HG03025 (cell line): ENCODE measurements at regions not wholly inside any gene's neighbourhood (a gene's known extent, or its start where the extent isn't known, plus 50 kb on each side); places are given as distances from the start of the nearest gene placed in this dataset.
"Not testable (repeated sequence)": the region's sequence is repeated elsewhere in the genome, so short reads cannot be mapped to it uniquely, and the experiment has no call there.

Experiments
- ATAC-seq: cut with Tn5 transposase; IDR thresholded peaks from one replicate; pipeline ENCODE4 v1.9.1; 2021; ENCODE audit warnings: mild to moderate bottlenecking, moderate library complexity; ENCODE audit not compliant: unreplicated experiment, low FRiP score

GRCh38 chr6:134745192-134745591, 204.7 kb downstream of the ALDH8A1 start:
- ATAC-seq = not testable (repeated sequence)

GRCh38 chr6:134744301-134744700, 205.6 kb downstream of the ALDH8A1 start:
- ATAC-seq = no peak

DNA sequence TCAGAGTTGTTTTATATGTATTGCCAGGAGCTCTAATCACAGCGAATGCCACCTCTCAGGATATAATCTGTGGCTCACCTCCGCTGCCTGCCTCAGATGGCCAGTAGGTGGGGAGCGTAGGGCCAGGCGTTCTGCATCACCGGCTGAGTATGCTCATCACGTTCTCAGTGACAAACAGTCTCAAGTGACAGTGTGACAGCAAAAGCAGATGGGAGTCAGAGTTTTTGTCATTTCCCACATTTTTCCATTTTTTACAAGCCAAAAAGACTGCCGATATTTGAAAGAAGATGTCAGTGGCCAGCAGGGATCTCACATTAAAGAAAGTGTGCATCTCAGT, 208.7 kb downstream of the ALDH8A1 start:
- no peak for ATAC-seq

DNA sequence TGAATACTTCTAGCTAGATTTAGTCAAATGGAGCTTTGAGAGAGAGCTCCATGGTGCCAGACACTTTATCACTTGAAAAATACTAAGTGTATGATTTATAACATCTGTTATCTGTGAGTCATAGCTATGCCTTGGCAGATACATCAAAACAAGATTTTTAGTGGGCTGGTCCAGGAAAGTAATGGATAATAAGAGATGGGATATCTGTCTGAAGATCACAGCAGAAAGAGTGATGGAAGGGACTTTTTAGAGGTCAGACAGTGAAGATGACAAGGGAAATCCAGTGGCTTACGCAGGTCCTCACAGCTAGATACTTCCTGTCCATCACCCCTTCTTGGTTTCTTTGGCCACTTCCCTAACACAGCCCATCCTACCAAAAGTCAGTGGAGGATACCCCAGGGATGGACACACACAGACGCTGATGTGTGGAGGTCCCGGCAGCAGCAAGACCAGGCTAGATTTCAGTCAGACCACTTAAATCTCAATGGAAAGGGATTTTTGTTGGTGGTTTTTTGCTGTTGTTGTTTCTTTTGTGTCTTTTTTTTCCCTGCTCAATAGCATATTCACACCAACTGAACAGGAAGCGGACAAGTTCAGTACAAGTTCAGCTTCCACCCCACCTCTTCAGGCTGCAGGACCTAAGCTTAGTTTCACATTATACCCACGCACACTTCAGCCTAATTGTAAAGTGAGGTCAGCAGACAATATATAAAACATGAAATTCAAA, 209.3 kb downstream of the ALDH8A1 start:
- ATAC-seq = no peak

DNA sequence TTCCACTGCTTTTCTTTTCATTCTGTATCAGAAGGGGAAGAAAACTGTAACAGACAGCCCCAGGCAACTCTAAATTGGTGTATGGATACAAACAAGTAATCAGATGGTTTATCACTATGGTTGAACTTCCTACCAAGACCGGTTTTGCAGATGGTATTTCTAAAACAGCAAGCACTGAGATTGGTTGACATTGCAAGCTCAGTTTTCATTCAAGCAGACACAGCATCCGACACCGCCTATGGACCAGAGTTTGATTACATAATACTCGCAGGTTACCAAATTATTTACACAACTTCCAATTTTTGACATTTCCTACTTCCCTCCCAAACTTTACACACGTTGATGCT, 209.9 kb downstream of the ALDH8A1 start:
- no peak for ATAC-seq

DNA sequence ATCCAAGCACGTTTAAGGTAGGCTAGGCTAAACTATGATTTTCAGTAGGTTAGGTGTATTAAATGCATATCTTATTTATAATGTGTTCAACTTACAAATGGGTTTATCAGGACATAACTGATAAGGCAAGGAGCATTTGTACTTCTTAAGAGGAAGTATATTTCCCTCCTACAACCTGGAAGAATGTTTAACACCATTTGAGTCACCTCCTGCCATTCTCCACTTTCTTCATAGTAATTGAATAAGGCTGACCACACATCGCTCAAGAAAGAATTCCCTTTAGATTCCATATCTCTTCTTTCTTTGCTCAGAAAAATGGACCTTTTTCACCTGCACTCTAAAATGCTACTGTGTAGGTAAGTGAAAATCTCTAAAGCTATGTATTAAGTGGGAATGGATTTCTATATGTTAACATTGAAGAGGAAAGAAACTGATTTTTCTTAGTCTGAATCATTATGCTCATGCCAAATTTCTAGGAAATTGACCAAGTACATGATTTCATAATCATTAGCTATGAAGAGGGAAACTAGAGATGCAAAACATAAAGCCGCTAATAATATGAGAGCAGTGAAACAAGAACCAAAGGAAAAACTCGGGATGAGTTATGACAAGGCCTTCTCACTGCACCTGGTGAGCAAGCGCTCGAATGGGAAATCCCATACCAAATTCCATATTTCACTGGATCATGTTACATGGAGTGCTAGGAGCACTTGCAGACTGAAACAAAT, 210.4 kb downstream of the ALDH8A1 start:
- no peak for ATAC-seq

DNA sequence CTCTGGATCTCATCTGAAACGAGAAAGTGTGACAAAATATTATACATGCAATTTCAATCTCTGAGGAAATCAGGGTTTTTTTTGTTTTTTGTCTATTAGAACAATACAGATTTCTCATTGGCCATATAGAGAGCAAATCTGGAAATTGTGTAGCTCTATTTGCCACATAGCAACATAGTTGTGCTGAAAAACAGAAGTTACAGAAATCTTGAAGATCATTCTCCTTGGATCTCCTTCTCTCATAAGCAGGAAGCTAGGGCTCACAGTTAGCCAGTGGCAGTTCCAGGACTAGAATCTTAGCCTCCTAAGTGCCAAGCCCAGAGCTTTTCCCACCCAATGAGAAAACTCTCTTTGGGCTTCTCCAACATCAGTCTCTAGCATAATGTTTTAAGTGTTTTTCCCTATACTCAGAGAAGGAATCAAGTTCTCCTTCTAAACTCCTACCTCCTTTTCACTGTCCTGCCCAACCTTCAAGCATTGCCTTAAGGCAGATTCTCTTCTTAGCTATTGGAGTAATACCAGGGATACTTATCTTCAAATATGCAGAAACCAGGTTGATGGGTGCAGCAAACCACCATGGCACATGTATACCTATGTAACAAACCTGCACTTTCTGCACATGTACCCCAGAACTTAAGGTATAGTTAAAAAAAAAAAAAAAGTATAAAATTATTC, 211.6 kb downstream of the ALDH8A1 start:
- ATAC-seq = no peak

GRCh38 chr6:134735461-134735860, 214.4 kb downstream of the ALDH8A1 start:
- no peak for ATAC-seq

- ATAC-seq = no peak
Observed at GRCh38 chr6:134734312-134734869, 215.5 kb downstream of the ALDH8A1 start.

- no peak for ATAC-seq
Observed at GRCh38 chr6:134733801-134734200, 216.1 kb downstream of the ALDH8A1 start.

GRCh38 chr6:134732763-134733162, 217.1 kb downstream of the ALDH8A1 start:
- ATAC-seq = no peak

- no peak for ATAC-seq
Observed at GRCh38 chr6:134731615-134732014, 218.3 kb downstream of the ALDH8A1 start.

DNA sequence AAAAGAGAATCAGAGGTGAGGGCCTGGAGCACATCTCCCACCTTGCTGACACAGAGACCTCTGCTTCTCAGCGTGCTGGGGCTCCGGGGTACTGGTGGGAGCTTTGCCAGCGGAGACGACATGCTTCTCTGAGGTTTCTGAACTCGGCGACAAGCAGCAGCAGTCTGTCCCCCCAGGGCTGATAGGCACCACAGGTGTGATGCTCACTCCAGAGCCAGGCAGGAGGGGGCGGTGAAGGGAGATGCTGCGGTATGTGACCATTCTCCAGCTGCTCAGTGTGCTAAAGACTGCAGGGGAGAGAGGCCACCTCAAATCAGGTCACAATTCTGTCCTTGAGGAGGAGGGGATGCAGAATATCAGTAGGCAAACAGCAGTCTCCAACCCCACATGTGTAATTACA, 219.9 kb downstream of the ALDH8A1 start:
- no peak for ATAC-seq

GRCh38 chr6:134729561-134729960, 220.3 kb downstream of the ALDH8A1 start:
- ATAC-seq = no peak

GRCh38 chr6:134727081-134727480, 222.8 kb downstream of the ALDH8A1 start:
- ATAC-seq = no peak

DNA sequence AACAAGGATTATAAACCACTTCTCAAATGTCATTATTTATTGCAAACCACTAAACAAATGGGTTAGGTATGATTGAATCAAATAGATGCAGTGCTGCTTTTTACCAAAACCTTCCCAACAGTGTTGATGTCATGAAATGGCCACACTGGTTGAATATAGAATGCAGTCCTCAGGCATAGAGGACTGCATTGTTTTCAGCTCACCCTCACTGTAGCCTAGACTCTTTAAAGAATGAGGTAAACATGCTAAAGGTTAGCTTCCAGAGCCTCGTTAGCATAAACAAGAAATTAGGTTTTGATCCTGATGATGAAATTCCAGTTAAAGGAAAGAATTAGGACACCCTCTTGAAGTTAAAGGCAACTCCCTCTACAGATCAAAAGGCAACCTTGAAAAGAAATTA, 224.3 kb downstream of the ALDH8A1 start:
- ATAC-seq = no peak

DNA sequence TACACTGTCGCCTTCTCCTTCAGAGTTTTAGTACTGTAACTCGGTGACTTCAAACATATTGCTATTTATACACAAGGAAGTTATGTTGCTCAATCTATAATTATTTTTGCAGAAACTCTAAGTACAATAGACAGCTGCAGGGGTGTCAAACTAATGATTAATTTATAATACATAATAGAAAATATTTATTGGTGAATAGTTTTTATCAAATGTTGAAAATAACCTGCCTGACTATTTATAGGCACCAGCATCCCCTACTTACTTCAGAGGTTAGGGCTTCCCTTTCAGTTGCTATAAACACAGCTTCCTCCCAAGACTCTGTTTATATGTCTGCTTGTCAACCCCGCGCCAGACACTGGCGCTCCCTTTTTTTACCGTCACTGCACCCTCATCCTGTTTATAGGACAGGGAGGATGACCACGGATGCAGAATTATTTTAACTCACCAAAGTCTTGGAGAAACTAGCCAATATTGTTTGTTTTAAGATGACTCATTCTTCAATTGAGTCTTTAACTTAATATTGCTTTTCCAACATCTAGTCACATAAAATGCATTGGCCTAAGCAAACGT, 225.0 kb downstream of the ALDH8A1 start:
- no peak for ATAC-seq

DNA sequence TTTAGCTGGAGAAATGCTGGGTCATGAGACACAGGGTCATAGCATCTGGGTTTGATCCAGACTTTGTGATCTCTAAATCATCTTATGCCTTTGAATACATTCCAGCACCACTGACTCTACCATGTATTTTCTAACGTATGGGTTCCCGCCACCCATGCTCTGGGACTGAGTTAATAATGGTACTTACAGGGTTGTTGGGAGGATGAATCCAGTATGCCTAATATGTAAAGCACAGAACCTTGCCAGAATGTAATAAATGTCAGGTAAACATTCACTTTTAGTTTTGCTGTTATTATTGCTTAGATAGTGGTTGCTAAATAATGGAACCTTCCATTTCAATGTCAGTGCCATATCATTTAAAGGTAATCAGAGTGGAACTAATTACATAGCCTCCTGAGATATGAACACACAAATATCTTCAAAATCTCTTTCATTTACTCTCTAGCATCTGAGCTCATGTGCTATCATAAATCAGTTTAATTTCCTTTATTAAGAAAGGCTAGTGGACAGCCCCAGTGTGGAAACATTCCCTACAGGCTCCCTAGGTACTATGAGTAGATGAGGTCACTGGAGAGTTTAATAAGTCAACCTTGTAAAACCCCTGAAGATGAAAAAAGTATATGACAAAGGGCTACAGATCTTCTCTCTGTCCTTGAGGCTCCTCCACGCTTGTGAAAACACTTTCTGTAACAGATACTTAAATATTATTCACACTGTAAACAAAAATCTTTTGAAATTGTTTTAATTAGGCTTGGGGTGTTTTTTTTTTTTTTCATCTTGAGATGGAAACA, 226.6 kb downstream of the ALDH8A1 start:
- no peak for ATAC-seq

DNA sequence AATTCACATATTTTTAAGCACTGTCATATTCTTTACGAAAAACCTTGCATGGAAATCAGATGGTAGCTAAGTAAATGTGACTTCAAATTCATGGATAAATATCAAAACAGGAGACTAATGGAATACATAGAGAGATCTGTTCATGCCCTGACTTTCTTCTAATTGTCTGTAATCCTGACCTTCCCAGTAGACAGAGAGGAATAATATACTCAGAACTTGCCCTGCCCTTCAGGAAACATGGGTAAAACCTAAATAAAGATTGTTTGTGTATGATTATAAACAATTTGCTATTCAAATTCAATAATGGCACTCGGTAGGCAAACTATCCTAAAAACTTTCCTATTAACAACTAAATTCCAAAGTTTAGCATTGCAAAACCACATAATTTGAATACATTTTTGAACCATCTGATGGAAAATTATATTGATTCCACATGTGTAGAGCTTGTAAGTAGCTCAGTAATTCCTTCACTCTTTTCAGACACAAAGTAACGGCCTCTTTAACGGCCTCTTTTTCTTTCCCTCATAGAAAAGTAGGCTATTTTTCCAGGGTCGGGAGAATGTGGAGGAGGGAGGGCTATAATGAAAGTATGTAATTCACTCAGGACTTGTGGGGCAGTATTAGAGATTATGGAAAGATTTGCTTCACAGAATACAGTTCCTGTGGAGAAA, 227.6 kb downstream of the ALDH8A1 start:
- ATAC-seq = no peak

- ATAC-seq = no peak
Observed at GRCh38 chr6:134721060-134721405, 228.9 kb downstream of the ALDH8A1 start.
